Panc1 (cell line): ENCODE measurements at regions not wholly inside any gene's neighbourhood (a gene's known extent, or its start where the extent isn't known, plus 50 kb on each side); places are given as distances from the start of the nearest gene placed in this dataset.

Experiments
- ATAC-seq: fragments of 200-7000 bp; cut with Tn5 transposase; 2 replicates; pipeline ENCODE4 v1.9.1; 2020; ENCODE audit warnings: mild to moderate bottlenecking, moderate library complexity
- BruUV-seq: library from RNA; stranded (reverse); fragments of 400-500 nt; replicated peaks from 2 replicates; lab custom pipeline; 2021; lab: Mats Ljungman, UMichigan
- CTCF ChIA-PET: fragments of 300-600 bp; sonication (Branson Sonifier 250); formaldehyde crosslinking; loops from one replicate; lab custom pipeline; 2022; ENCODE audit warnings: antibody characterized with exemption; lab: Charles Lee
- POLR2A ChIA-PET: fragments of 300-600 bp; sonication (Branson Sonifier 250); formaldehyde crosslinking; loops from one replicate; lab custom pipeline; 2022; ENCODE audit warnings: antibody characterized with exemption; lab: Charles Lee
- DNase-seq: peaks from one replicate; pipeline ENCODE4 v3.0.0-alpha.2; 2010; ENCODE audit warnings: low read depth, low spot score
- H3K27ac ChIP-seq: 2 replicates; pipeline ENCODE4 v1.5.1; 2011; ENCODE audit warnings: mild to moderate bottlenecking, low read length, inconsistent platforms
- H3K27me3 ChIP-seq: fragments of 200-500 bp; sonication (Bioruptor generic); 2 replicates; pipeline ENCODE4 v1.6.0; 2014; ENCODE audit warnings: low read length, inconsistent platforms; ENCODE audit not compliant: control insufficient read depth, insufficient read depth
- H3K36me3 ChIP-seq: fragments of 200-500 bp; sonication (Bioruptor generic); 2 replicates; pipeline ENCODE4 v1.5.1; 2014; ENCODE audit warnings: inconsistent platforms, mild to moderate bottlenecking, low read length, moderate library complexity; ENCODE audit not compliant: control insufficient read depth, insufficient read depth
- H3K4me1 ChIP-seq: 2 replicates; pipeline ENCODE4 v1.5.1; 2011; ENCODE audit warnings: inconsistent platforms, mild to moderate bottlenecking, low read length, moderate library complexity; ENCODE audit not compliant: control insufficient read depth, insufficient read depth
- H3K4me3 ChIP-seq, 2 experiments: 2 replicates each; pipeline ENCODE4 v1.5.1; 2011 to 2012; ENCODE audit warnings: low read depth in 2 of 2, low read length in 2 of 2, mild to moderate bottlenecking in 2 of 2, inconsistent platforms in 1 of 2, moderate library complexity in 1 of 2
- H3K9me3 ChIP-seq: fragments of 200-500 bp; sonication (Bioruptor generic); 2 replicates; pipeline ENCODE4 v1.5.1; 2014; ENCODE audit warnings: low read depth, mild to moderate bottlenecking, inconsistent platforms, low read length, moderate library complexity; ENCODE audit not compliant: control insufficient read depth, insufficient read depth
- POLR2AphosphoS5 ChIP-seq: IDR thresholded peaks from 2 replicates; pipeline ENCODE4 v1.6.1; 2012; ENCODE audit warnings: mild to moderate bottlenecking, low read depth, low read length, moderate library complexity
- SIN3A ChIP-seq: IDR thresholded peaks from 2 replicates; pipeline ENCODE4 v1.6.1; 2012; ENCODE audit warnings: low read depth, mild to moderate bottlenecking, low read length, moderate library complexity, borderline replicate concordance; ENCODE audit not compliant: insufficient read depth
- TCF7L2 ChIP-seq: IDR thresholded peaks from 2 replicates; pipeline ENCODE4 v1.6.1; 2011; ENCODE audit warnings: mild to moderate bottlenecking, low read depth, low read length, inconsistent platforms
- in situ Hi-C: cut with HindIII; loops from 2 replicates; pipeline ENCODE4 v1.10.0; 2016; ENCODE audit warnings: low sequenced_read_pairs, low pct_unique_long_range_greater_than_20kb
- intact Hi-C: fragments of 100-400 bp; cut with micrococcal nuclease; formaldehyde crosslinking; loops from one replicate; pipeline ENCODE4 v1.10.0; 2022; ENCODE audit not compliant: unreplicated experiment
- TF ChIP-seq, protein P1 (sequence below): fragments of 450-650 bp; IDR thresholded peaks from 2 replicates; pipeline ENCODE4 v1.5.1; 2017; ENCODE audit warnings: mild to moderate bottlenecking
- TF ChIP-seq, protein P2 (sequence below), 2 experiments: IDR thresholded peaks; 2 replicates each; pipeline ENCODE4 v1.6.1; 2011 to 2012; ENCODE audit warnings: low read depth in 2 of 2, control low read depth in 1 of 2, low read length in 1 of 2, mild to moderate bottlenecking in 1 of 2, moderate library complexity in 1 of 2; ENCODE audit not compliant: insufficient read depth in 1 of 2

DNA sequence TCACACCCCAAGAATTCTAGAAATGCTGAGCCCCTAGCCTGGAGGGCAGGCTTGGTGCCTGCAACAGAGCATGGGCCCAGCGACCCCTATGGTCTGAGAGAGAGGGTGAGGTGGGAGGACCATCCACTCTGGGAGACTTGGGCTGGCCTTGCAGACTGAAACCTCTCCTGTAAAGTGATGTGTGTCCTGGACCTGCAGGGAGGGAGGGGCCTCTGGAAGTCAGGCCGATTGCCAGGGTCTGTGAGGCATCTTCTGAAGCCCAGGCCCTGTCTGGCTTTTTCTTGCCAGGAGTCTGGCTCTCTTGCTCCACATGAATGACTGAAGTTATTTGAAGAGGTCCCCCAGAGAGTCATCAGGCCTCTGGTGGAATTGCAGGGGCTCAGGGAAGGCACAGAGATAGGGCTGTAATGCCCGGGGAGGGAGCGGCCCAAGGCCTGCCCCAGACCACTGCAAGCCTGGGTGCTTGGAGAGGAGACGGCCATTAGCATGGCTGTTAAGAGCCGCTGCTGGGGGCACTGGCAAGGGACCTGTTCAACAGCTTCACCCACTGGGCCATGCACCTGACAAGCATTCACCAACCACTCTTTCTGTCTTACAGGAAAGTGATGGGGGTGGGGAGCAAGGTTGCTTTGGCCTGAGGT, 56.0 kb upstream of the CHRNA7 start:
- H3K27ac ChIP-seq, result no peak overlapping the region
- in situ Hi-C loops, result no loop called here
- ATAC-seq, result no peak
- H3K4me3 ChIP-seq, result no peak overlapping the region
- no peaks in the 10 kb centered on the region for H3K36me3 ChIP-seq
- no TSS peak for BruUV-seq
- ChIA-PET CTCF (interaction anchor here (1.2 kb wide), 1 partner anchor 534 kb away, joined by 3 read pairs; no protein-coding TSS in a partner anchor), POLR2A (no interaction called here)
- no peak for DNase-seq
- no peaks in the 10 kb centered on the region; the same call in 1 of the 2 replicates for H3K27me3 ChIP-seq
- TF ChIP-seq TCF7L2 (no peak), SIN3A (no peak), POLR2AphosphoS5 (no peak)
- TF ChIP-seq, protein P1, sequence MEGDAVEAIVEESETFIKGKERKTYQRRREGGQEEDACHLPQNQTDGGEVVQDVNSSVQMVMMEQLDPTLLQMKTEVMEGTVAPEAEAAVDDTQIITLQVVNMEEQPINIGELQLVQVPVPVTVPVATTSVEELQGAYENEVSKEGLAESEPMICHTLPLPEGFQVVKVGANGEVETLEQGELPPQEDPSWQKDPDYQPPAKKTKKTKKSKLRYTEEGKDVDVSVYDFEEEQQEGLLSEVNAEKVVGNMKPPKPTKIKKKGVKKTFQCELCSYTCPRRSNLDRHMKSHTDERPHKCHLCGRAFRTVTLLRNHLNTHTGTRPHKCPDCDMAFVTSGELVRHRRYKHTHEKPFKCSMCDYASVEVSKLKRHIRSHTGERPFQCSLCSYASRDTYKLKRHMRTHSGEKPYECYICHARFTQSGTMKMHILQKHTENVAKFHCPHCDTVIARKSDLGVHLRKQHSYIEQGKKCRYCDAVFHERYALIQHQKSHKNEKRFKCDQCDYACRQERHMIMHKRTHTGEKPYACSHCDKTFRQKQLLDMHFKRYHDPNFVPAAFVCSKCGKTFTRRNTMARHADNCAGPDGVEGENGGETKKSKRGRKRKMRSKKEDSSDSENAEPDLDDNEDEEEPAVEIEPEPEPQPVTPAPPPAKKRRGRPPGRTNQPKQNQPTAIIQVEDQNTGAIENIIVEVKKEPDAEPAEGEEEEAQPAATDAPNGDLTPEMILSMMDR, result no peak
- TF ChIP-seq, protein P2, sequence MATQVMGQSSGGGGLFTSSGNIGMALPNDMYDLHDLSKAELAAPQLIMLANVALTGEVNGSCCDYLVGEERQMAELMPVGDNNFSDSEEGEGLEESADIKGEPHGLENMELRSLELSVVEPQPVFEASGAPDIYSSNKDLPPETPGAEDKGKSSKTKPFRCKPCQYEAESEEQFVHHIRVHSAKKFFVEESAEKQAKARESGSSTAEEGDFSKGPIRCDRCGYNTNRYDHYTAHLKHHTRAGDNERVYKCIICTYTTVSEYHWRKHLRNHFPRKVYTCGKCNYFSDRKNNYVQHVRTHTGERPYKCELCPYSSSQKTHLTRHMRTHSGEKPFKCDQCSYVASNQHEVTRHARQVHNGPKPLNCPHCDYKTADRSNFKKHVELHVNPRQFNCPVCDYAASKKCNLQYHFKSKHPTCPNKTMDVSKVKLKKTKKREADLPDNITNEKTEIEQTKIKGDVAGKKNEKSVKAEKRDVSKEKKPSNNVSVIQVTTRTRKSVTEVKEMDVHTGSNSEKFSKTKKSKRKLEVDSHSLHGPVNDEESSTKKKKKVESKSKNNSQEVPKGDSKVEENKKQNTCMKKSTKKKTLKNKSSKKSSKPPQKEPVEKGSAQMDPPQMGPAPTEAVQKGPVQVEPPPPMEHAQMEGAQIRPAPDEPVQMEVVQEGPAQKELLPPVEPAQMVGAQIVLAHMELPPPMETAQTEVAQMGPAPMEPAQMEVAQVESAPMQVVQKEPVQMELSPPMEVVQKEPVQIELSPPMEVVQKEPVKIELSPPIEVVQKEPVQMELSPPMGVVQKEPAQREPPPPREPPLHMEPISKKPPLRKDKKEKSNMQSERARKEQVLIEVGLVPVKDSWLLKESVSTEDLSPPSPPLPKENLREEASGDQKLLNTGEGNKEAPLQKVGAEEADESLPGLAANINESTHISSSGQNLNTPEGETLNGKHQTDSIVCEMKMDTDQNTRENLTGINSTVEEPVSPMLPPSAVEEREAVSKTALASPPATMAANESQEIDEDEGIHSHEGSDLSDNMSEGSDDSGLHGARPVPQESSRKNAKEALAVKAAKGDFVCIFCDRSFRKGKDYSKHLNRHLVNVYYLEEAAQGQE (IDR thresholded peaks at IDR 0.05; ENCODE audit: insufficient read depth in 1 of 2, low read depth in 2 of 2, low read length in 1 of 2), result no peak
- intact Hi-C loops, result no loop called here
- 0 out of 2 replicates have a peak, but pooled peaks cover 5% of the 10 kb centered on the region for H3K4me1 ChIP-seq
- H3K9me3 ChIP-seq, result no peaks in the 10 kb centered on the region

DNA sequence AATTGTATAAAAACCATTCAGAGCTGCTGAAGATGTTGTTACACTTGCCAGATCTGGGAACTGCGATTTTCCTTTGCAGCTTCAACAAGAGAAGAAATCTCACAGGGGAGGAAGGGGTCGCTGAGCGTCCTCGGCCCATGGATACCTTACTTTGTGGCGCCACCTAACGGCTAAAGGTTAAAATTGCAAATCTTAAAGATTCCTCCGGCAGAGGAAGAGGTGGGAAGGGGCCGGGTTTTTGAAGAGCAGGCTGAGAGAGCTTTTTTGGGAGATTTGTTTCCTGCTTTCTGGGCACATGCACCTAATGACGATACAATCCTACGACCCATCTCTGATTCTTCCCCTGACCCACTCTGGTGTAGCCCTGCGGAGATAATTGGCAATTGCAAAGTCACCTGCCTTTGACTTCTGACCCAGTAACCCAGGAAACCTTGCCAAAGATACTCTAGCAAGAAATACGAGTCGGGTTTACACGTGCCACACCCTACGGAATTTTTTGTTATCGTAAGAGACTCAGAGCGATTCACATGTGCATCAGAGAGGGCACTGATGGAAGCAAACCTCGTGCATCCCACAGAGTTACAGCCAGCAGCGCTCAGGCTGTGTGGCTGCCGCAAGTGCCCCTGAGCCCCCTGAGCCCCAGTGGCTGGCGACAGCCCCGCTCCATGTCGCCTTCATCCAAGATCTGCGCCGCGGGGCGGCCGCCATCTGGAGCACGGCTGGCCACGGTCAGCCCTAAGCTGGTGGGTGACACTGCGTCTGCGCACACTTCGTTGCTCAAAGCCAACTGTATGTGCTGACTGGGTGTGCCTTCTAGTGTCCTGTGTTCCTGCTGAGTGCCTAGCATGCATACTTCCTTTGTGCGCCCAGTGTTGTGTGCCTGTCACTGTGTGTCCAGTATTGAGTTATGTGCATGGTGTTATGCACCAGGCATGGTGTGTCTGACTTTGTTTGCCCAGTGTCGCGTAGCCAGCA, 55.2 kb upstream of the CHRNA7 start:
- no TSS peak for BruUV-seq
- in situ Hi-C loops (no loop called here), intact Hi-C loops (no loop called here)
- no peak for TF ChIP-seq SIN3A
- TF ChIP-seq, protein P1, result peak; percentile 84
- DNase-seq, result no peak
- ATAC-seq, result peak; percentile 59
- Histone ChIP-seq H3K4me3 (peak overlapping the region in 1 of 2 experiments; percentile 8; a peak in 1 of 4 replicates), H3K27me3 (no peaks in the 10 kb centered on the region), H3K36me3 (no peaks in the 10 kb centered on the region), H3K27ac (no peak overlapping the region), H3K9me3 (no peaks in the 10 kb centered on the region), H3K4me1 (0 out of 2 replicates have a peak, but pooled peaks cover 5% of the 10 kb centered on the region)
- POLR2A ChIA-PET, result no interaction called here
- CTCF ChIA-PET, result interaction anchor here (1.2 kb wide), 1 partner anchor 535 kb away, joined by 3 read pairs; no protein-coding TSS in a partner anchor
